Transverse colon (tissue), 3 donors: ENCODE measurements at regions not wholly inside any gene's neighbourhood (a gene's known extent, or its start where the extent isn't known, plus 50 kb on each side); places are given as distances from the start of the nearest gene placed in this dataset.
"Not testable (repeated sequence)": the region's sequence is repeated elsewhere in the genome, so short reads cannot be mapped to it uniquely, and the experiment has no call there.

Source experiments
- CTCF ChIP-seq, 5 experiments: fragments of 200-600 bp in 3 of 5; fragments of 450-650 bp in 2 of 5; sonication (generic) in 3 of 5; IDR thresholded peaks; 1 replicate in 2 of 5; 2 replicates in 3 of 5; pipeline ENCODE4 v1.5.1; 2016 to 2017; ENCODE audit warnings: antibody characterized with exemption in 5 of 5, inconsistent platforms in 3 of 5, mild to moderate bottlenecking in 2 of 5, moderate library complexity in 1 of 5
- EP300 ChIP-seq: sonication (generic); formaldehyde crosslinking; IDR thresholded peaks from one replicate; pipeline ENCODE4 v1.6.1; 2017; ENCODE audit warnings: antibody characterized with exemption, low read depth
- POLR2A ChIP-seq: fragments of 450-650 bp; IDR thresholded peaks from one replicate; pipeline ENCODE4 v1.6.1; 2016; ENCODE audit warnings: antibody characterized with exemption, mild to moderate bottlenecking, moderate library complexity

GRCh38 chr4:4026708-4027107 lies 200.0 kb downstream of the OTOP1 start:
- TF ChIP-seq CTCF (IDR thresholded peaks at IDR 0.05); EP300; POLR2A: not testable (repeated sequence)
